ENCODE measurements at regions not wholly inside any gene's neighbourhood (a gene's known extent, or its start where the extent isn't known, plus 50 kb on each side); places are given as distances from the start of the nearest gene placed in this dataset.
A peak's percentile ranks its signal among the peaks of the same experiment; 100 is the strongest.

- no peak for DNase-seq
Observed at GRCh38 chr12:77629141-77629540, 201.6 kb upstream of the NAV3 start.

DNA sequence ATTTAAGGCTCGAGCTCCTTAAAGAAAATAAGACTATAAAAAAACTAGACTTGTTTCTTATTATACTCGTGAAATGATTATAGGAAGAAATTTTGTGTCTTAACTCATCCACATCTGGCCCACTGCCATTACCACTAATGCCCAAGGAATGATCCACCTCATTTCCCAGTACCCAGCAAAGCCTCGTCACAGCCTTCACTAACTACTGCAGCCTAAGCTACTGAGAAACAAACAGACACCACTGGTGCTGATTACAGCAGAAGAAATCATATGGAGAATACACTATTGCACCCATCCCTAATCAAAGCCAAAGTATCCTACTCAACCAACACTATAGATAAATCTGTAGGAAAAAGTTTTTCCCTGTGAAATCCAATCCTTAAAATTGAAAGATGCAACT is 205.3 kb upstream of the NAV3 start:
- no peak for DNase-seq

DNA sequence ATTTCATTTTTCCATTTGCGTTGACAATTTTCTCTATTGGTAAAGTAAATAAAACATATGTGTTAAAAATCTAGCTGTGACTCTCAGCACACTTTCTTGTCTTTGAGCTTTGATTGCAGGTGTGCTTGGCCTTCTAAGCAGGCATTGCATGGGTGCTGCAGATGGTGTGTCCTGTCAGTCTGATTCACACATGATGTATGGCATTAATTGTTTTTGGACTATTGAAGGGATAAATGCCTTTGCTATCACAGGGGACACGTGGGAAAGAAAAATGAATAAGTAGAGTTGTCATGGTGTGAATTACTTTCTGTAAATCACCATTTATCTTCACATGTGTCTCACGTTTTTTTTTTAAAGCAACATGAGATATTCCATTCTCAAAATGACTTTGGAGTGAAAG is 211.3 kb upstream of the NAV3 start:
- DNase-seq: no peak

DNA sequence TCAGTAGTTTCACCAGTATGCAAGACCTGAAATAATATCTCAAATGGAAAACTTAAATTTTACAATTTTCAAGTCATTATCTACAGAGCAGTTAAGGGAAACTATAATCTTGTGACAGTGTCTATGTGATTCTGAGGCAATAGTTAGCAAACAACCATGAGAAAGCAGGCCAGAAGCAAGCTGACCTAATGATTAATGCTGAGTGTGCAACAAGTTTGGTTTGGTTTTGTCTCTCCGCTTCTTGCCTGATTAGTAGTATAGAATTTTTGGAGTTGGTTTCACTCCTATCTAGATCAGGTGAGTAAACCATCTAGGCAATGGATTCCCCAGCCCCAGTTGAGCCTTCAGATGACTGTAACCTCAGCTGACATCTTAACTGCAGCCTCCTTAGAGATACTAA is 212.9 kb upstream of the NAV3 start:
- no peak for DNase-seq

- no peak for DNase-seq
Observed at GRCh38 chr12:77615332-77615731, 215.4 kb upstream of the NAV3 start.

- no peak for DNase-seq
Observed at GRCh38 chr12:77613411-77613810, 217.3 kb upstream of the NAV3 start.

GRCh38 chr12:77610446-77610845 is 220.2 kb upstream of the NAV3 start:
- no peak for DNase-seq

GRCh38 chr12:77609016-77609415 is 221.7 kb upstream of the NAV3 start:
- no peak for DNase-seq

DNA sequence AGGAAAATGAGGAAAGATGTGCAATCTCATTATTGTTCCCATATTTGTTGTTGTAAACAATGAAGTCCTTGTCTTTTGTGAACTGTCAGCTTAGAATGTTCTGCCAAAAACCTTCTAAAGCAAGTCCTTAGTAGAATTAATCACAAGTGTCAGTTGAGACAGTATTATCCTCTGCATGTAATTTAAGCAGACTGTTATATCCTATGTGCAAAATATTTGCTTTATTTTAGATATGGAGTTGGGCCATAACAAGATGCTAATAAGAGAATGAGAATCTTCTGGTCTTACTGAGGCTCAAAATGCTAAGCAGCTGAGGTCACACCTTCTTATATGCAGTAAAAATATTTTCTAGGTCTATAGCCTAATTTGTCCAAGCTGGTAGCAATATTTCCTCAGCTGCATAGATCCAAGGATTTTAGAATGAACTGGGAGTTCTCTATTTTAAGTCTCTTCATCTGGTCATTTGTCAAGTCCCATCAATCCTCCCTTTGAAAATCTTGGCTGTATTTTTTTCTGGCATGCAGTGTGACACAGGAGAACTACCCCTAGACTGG is 222.3 kb upstream of the NAV3 start:
- no peak for DNase-seq

DNA sequence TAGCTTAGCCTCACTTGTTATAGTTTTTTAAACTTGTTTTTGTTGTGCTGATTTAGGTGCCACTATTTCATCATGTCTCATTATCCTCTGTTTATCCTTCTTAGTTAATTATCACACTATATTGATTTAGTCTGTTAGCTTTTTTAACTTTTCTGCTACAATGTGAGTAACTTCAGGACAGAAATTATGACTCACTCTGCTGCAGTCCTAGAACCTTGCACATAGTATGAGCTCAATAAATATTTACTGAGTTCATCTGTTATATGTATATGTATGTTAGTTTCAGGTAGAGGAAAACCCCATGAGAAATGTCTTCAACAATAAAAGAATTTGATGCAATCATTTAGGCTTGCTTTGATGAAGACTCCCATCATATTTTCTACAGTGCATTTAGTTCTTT is 224.3 kb upstream of the NAV3 start:
- DNase-seq: no peak

- DNase-seq: no peak
Observed at GRCh38 chr12:77603946-77604345, 226.7 kb upstream of the NAV3 start.

DNA sequence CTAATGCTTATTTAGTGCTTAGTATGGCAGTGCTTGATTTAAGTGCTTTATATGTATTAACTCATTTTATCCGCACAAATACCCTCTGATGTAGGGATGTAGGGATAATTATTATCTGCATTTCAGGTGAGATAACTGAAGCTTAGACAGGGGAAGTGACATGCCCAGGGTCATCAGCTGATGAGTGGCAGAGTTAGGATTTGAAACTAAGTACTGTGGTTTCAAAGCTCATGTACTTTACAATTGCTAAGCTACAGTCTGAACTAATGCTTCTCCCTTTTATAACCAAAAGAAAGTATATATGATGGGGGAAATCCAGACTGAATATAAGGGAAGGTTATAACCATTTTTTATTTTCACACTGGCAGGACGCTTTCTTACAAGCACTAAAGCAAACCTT is 229.6 kb upstream of the NAV3 start:
- DNase-seq: no peak

DNA sequence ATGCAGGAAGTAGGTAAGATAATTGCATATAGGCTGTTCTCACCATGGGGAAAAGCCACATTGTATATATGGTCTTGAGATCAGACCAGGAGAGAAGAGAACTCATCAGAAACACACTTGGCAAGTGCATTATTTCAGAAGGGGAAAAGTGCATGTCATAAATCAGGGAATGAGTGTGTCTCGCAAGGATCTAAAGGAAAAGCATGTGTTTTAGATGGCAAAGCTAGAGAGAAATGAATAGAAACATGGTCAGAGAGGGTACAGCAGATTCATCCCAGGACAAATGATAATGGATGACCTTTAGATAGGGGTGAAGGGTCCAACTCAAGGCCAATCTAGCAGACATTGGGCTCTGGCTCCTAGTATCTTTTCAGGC is 230.2 kb upstream of the NAV3 start:
- no peak for DNase-seq

- no peak for DNase-seq
Observed at GRCh38 chr12:77599782-77600467, 230.8 kb upstream of the NAV3 start.

DNA sequence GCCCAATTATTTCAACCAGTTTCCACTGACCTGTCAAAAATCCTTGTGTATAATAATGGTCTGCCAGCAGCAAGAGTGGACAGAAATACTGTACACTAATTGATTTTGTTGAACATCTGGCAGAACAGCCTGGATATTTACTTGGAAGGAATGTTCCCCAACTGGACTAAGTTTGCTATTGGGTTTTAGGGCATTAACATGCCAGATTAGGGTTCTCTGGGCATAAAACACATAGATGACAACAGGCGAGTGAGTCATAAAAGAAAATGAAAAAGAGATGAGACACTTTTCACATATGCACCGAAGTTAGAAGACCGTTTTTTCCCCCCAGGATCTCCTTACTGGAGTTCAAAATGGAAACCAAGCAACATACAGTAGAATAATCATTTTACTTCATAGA is 236.3 kb upstream of the NAV3 start:
- DNase-seq: no peak

- no peak for DNase-seq
Observed at GRCh38 chr12:77592836-77593235, 237.9 kb upstream of the NAV3 start.

GRCh38 chr12:77591959-77592743 is 238.5 kb upstream of the NAV3 start:
- peak in 4 of 58 donors; percentile 3 to 9 (median 4) for DNase-seq

DNA sequence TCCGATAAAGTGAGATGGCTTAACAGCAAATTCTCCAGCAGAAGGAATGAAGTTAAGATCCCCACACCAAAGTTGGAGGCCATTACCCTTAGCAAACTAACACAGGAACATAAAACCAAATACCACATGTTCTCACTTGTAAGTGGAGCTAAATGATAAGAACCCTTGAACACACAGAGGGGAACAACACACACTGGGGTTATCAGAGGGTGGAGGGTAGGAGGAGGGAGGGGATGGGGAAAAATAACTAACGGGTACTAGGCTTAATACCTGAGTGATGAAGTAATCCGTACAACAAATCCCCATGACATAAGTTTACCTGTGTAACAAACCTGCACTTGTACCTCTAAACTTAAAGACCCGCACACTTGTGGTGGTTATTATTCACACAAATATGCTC is 240.4 kb upstream of the NAV3 start:
- DNase-seq: no peak

DNA sequence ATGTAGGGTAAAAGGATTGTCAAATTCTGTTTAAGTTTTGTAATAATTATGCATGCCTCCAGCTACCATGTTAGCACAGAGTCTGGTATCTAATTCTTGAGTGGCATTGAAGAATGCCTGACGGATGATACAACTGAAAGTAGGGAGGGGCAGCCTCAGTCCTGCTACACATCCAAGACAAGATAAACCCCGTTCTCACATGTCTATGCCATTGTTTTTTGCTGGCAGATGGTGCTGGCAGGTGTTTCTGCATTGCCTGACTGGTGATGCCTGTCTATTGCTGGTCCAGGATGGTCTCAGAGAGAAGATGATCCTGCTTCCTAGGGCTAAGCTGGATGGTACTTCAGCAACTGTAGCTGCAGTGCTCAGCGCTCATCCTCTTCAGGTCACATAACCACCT is 245.8 kb upstream of the NAV3 start:
- DNase-seq: no peak

GRCh38 chr12:77578466-77579220 is 252.1 kb upstream of the NAV3 start:
- no peak for DNase-seq

- no peak for DNase-seq
Observed at GRCh38 chr12:77577791-77578190, 252.9 kb upstream of the NAV3 start.

DNA sequence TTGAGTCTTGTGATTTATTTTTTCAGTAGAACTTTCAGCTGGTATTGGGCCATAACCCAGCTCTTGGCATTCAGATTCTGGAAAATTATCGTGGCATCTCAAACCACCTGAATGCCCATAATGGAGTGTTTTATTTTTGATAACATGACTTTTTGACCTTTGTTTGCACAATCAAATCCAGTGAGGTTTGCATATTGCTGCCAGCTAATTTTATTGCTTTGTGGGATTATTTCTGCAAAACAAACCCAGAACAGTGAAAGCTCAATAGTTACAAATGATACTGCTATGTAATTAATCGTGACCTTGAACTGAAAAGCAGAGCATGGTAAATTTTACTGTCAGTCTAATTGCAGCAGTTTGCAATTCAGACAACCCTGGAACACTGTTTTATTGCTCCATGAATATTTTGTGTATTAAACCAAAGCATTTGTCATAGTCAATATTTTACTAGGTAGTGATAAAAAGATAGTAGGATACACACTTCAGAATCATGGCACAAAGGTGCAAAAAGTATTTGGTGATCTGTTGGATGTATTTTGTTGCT is 255.2 kb upstream of the NAV3 start:
- no peak for DNase-seq
